Brain microvascular endothelial cell (primary cell): ENCODE measurements at regions not wholly inside any gene's neighbourhood (a gene's known extent, or its start where the extent isn't known, plus 50 kb on each side); places are given as distances from the start of the nearest gene placed in this dataset.

ENCODE experiments used
- DNase-seq: peaks from one replicate; pipeline ENCODE4 v3.0.0-alpha.2; 2020
- H3K27ac ChIP-seq: fragments of 250-450 bp; sonication (Bioruptor Pico); 2 replicates; pipeline ENCODE4 v1.5.1; 2020; ENCODE audit warnings: mild to moderate bottlenecking, moderate library complexity
- H3K27me3 ChIP-seq: fragments of 250-450 bp; sonication (Bioruptor Pico); replicated peaks from 2 replicates; pipeline ENCODE4 v1.5.1; 2020; ENCODE audit warnings: mild to moderate bottlenecking
- H3K36me3 ChIP-seq: fragments of 250-450 bp; sonication (Bioruptor Pico); replicated peaks from 2 replicates; pipeline ENCODE4 v1.5.1; 2020; ENCODE audit warnings: mild to moderate bottlenecking
- H3K4me3 ChIP-seq: 2 replicates; pipeline ENCODE4 v1.5.1; 2011; ENCODE audit warnings: low read depth, mild to moderate bottlenecking, control low read depth, low read length, moderate library complexity
- in situ Hi-C: cut with HindIII; loops from 2 replicates; pipeline ENCODE4 v1.10.0; 2017; ENCODE audit warnings: low sequenced_read_pairs, low pct_ligation_motif_present
- TF ChIP-seq, protein P1 (sequence below): IDR thresholded peaks from 2 replicates; pipeline ENCODE4 v1.5.1; 2011; ENCODE audit warnings: low read depth, mild to moderate bottlenecking, moderate library complexity, low read length, control low read depth, inconsistent platforms; ENCODE audit errors: missing control alignments

DNA sequence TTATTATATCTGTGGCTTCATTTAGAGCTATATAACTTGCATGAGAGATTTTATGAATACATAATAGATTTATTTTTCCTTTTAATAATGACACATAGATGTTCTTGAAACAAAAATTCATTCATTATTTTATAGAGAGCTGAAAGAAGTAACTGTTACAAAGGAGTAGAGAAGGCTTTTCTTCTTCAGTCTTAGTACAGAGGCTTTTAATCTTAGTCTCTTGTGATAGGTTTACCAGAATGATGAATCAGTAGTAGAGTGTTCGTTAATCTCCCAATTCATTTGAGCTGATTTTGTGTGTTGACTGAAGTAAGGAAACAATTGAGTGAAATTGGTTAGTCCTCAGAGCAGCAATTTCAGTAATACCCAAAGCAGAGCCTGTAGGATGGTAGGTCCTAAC is 1284.1 kb upstream of the ACO1 start:
- no peak for DNase-seq
- H3K36me3 ChIP-seq = no peaks in the 10 kb centered on the region
- no peaks in the 10 kb centered on the region for H3K27me3 ChIP-seq
- H3K4me3 ChIP-seq = no peak overlapping the region
- in situ Hi-C loops = no loop called here
- TF ChIP-seq, protein P1, sequence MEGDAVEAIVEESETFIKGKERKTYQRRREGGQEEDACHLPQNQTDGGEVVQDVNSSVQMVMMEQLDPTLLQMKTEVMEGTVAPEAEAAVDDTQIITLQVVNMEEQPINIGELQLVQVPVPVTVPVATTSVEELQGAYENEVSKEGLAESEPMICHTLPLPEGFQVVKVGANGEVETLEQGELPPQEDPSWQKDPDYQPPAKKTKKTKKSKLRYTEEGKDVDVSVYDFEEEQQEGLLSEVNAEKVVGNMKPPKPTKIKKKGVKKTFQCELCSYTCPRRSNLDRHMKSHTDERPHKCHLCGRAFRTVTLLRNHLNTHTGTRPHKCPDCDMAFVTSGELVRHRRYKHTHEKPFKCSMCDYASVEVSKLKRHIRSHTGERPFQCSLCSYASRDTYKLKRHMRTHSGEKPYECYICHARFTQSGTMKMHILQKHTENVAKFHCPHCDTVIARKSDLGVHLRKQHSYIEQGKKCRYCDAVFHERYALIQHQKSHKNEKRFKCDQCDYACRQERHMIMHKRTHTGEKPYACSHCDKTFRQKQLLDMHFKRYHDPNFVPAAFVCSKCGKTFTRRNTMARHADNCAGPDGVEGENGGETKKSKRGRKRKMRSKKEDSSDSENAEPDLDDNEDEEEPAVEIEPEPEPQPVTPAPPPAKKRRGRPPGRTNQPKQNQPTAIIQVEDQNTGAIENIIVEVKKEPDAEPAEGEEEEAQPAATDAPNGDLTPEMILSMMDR = no peak
- H3K27ac ChIP-seq = no peak overlapping the region

DNA sequence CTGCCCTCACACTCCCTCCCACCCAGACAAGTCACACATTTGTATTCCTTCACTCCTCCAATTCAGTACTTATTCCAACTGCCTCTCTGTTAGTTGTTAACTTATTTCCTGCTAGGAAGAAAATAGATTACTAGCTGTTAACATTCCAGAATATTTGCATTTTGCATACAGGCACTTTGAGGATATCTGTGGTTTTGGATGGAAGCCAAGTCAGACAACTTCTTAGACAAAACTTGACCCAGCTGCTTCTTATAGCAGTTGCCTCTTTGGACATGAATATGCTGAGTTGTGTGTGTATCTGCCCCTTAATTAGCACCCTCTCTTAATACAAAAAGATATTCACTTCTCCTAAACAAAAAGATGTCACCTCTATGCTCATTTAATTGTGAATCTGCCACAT is 1280.6 kb upstream of the ACO1 start:
- no peaks in the 10 kb centered on the region for H3K36me3 ChIP-seq
- H3K27me3 ChIP-seq = no peaks in the 10 kb centered on the region
- in situ Hi-C loops = no loop called here
- TF ChIP-seq, protein P1 = no peak
- no peak overlapping the region for H3K27ac ChIP-seq
- DNase-seq = peak; percentile 1
- H3K4me3 ChIP-seq = no peak overlapping the region

DNA sequence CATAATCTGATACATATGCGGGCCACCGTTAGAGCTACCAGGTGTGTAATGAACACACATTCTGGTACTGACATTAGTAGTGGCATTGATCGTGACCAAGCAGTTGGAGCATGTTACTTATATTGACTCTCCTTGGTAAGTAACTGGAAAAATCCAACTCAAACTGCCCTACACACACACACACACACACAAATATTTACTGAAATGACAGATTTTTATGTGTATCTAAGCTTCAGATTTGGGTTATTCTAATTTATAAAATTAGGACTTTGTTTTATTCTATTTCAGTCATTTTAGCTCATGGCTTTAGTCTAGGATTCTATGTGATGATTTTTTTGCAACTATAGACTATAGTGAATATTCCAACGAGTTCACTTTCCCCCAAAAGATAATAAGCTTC is 1280.2 kb upstream of the ACO1 start:
- Histone ChIP-seq H3K27ac (no peak overlapping the region), H3K27me3 (no peaks in the 10 kb centered on the region), H3K4me3 (no peak overlapping the region), H3K36me3 (no peaks in the 10 kb centered on the region)
- no peak for DNase-seq
- TF ChIP-seq, protein P1 = no peak
- in situ Hi-C loops = no loop called here

DNA sequence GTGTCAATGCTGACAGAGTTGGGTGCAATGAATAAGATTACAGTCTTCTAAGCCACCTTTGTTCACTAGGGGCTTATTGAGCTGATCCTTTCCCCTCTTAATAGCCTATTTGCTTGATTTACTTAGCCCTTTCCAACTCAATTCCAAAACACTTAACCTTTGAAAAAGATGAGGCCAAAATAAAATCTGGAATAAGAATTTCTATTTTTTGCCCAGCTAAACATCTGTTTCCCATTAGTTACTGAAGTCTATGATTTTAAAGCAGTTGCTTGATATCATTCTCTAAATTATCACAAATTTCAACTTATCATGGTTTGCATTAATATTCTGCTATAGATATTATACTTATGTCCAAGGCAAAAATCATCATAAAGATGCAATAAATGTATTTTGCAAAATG is 1272.0 kb upstream of the ACO1 start:
- DNase-seq = no peak
- no peak overlapping the region for H3K27ac ChIP-seq
- no peaks in the 10 kb centered on the region for H3K27me3 ChIP-seq
- no peaks in the 10 kb centered on the region for H3K36me3 ChIP-seq
- in situ Hi-C loops = no loop called here
- H3K4me3 ChIP-seq = no peak overlapping the region
- TF ChIP-seq, protein P1 = no peak

DNA sequence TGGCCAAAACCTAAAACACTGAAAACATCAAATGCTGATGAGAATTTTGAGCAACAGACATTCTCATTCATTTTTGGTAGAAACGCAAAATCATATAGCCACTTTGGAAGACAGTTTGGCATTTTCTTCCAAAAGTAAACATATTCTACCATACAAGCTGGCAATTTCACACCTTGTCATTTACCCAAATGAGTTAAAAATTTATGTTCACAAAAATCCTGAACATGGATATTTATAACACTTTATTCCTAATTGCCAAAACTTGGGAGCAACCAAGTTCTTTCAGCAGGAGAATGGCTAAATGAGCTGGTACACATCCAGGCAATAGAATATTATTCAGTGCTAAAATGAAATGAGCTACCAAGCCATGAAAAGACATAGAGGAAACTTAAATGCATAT is 1270.1 kb upstream of the ACO1 start:
- Histone ChIP-seq H3K36me3 (no peaks in the 10 kb centered on the region), H3K27ac (no peak overlapping the region), H3K27me3 (no peaks in the 10 kb centered on the region), H3K4me3 (no peak overlapping the region)
- DNase-seq = no peak
- TF ChIP-seq, protein P1 = no peak
- in situ Hi-C loops = no loop called here

DNA sequence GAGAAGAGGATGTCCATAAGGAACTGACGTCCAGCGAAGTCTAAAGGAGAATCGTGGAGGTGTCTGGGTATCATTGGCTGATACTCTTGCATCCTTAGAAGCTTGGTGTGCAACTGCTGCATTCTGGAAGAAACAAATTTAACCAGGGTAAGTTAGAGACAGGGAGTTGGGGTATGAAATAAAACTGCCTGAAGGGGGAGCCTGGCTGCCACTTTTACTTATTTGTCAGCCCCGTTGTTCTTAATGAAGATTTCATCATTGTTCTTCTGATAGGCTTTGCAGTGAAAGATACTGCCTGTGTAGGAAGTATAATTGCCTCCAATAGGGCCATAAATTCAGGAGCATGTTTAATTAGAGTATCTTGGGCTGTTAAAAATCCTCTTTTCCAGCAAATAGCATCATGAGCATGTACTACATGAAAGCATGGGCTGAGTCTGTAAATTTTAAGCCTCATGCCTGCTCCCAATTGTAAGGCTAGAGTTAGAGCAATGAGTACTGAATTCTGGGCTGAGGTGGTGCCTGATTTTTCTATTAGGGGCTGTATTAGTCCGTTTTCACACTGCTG is 1264.5 kb upstream of the ACO1 start:
- DNase-seq = peak; percentile 2
- Histone ChIP-seq H3K27ac (no peak overlapping the region), H3K27me3 (no peaks in the 10 kb centered on the region), H3K36me3 (no peaks in the 10 kb centered on the region), H3K4me3 (no peak overlapping the region)
- TF ChIP-seq, protein P1 = peak; percentile 73
- in situ Hi-C loops = no loop called here
